ENCODE measurements at regions not wholly inside any gene's neighbourhood (a gene's known extent, or its start where the extent isn't known, plus 50 kb on each side); places are given as distances from the start of the nearest gene placed in this dataset.

- TF ChIP-seq, protein P1, sequence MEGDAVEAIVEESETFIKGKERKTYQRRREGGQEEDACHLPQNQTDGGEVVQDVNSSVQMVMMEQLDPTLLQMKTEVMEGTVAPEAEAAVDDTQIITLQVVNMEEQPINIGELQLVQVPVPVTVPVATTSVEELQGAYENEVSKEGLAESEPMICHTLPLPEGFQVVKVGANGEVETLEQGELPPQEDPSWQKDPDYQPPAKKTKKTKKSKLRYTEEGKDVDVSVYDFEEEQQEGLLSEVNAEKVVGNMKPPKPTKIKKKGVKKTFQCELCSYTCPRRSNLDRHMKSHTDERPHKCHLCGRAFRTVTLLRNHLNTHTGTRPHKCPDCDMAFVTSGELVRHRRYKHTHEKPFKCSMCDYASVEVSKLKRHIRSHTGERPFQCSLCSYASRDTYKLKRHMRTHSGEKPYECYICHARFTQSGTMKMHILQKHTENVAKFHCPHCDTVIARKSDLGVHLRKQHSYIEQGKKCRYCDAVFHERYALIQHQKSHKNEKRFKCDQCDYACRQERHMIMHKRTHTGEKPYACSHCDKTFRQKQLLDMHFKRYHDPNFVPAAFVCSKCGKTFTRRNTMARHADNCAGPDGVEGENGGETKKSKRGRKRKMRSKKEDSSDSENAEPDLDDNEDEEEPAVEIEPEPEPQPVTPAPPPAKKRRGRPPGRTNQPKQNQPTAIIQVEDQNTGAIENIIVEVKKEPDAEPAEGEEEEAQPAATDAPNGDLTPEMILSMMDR (IDR thresholded peaks at IDR 0.05) = no peak
- no peak for TF ChIP-seq EZH2 (IDR thresholded peaks at IDR 0.05)
- TF ChIP-seq EZH2phosphoT487 (IDR thresholded peaks at IDR 0.05) = no peak
Observed at GRCh38 chr12:126286203-126286602, 1221.0 kb downstream of the AACS start.
